Pancreas (tissue), 10 donors: ENCODE measurements at regions not wholly inside any gene's neighbourhood (a gene's known extent, or its start where the extent isn't known, plus 50 kb on each side); places are given as distances from the start of the nearest gene placed in this dataset.

Experiments used
- ATAC-seq, 4 donors: fragments of 200-7000 bp; cut with Tn5 transposase; one replicate each; pipeline versions ENCODE4 v1.8.0 to v1.9.1; 2020; ENCODE audit warnings: mild to moderate bottlenecking in 4 of 4, moderate library complexity in 4 of 4
- DNase-seq, 6 donors: peaks; one replicate each; pipeline ENCODE4 v3.0.0-alpha.2; 2020
- FAIRE-seq: peaks from 2 replicates; lab custom pipeline; 2012; peaks lifted over from hg19 to GRCh38; lab: Jason Lieb, UNC
- H3K27ac ChIP-seq, 4 donors: fragments of 200-600 bp; sonication (generic); 1 replicate in 3 of 4; 2 replicates in 1 of 4; pipeline versions ENCODE4 v1.5.0 to v1.8.0; 2020
- H3K27me3 ChIP-seq, 4 donors: fragments of 200-600 bp; one replicate each; pipeline ENCODE4 v1.8.0; 2021
- H3K36me3 ChIP-seq, 3 donors: fragments of 200-600 bp; sonication (generic) in 1 of 3; one replicate each; pipeline versions ENCODE4 v1.5.0 to v1.8.0; 2020 to 2021
- H3K4me1 ChIP-seq, 3 donors: fragments of 200-600 bp; one replicate each; pipeline ENCODE4 v1.8.0; 2021
- H3K4me3 ChIP-seq, 4 donors: fragments of 200-600 bp; sonication (generic) in 2 of 4; one replicate each; pipeline versions ENCODE4 v1.5.0 to v1.8.0; 2020 to 2021
- H3K9me3 ChIP-seq, 4 donors: fragments of 200-600 bp; one replicate each; pipeline ENCODE4 v1.8.0; 2021
- CTCF ChIP-seq, 4 donors: fragments of 200-600 bp; sonication (generic) in 3 of 4; IDR thresholded peaks; one replicate each; pipeline versions ENCODE4 v1.5.0 to v1.8.0; 2021; ENCODE audit warnings: antibody characterized with exemption in 4 of 4
- WGBS, 2 donors: extraction: QIAGEN DNeasy Blood & Tissue Kit; methylation state at CpG; one replicate each; pipeline ENCODE4 v1.1.7; 2013; 5-methylcytosine and 5-hydroxymethylcytosine counted together
- intact Hi-C, 3 donors: fragments of 100-400 bp; cut with DNase I; formaldehyde crosslinking; loops; one replicate each; pipeline versions ENCODE4 v1.11.1 to v1.14.2; 2022
- donor health status: healthy with polysubstance abuse.
- donor health status: DM: no; HTN: no; CAD: no; lungs with moderate emphysema.
- donor health status: DM: no; HTN: no; CAD: no.
- donor health status: control.
- donor health status: control.
- donor health status: Bipolar disorder and iron deficiency.
- donor health status: DM: yes; HTN: yes; CAD: no.
- donor health status: DM: no; HTN: no; CAD: no.
- donor health status: DM: no; HTN: no; CAD: no.
- donor health status: DM: yes; HTN: yes; CAD: no.

- no peak overlapping the region for H3K4me3 ChIP-seq
- H3K4me1 ChIP-seq: no peaks in the 10 kb centered on the region
- WGBS, 2 donors: 61 to 71% methylated on average over 3 of the region's 3 CpGs
- intact Hi-C loops: no loop called here
- no peak overlapping the region for H3K27ac ChIP-seq
- DNase-seq (no peak), FAIRE-seq (no peak), ATAC-seq (no peak)
- TF ChIP-seq CTCF (IDR thresholded peaks at IDR 0.05): no peak
- H3K27me3 ChIP-seq: no peaks in the 10 kb centered on the region
- no peaks in the 10 kb centered on the region for H3K36me3 ChIP-seq
- H3K9me3 ChIP-seq: no peaks in the 10 kb centered on the region
Measured at GRCh38 chr5:67451640-67452279, 255.2 kb upstream of the CD180 start.

GRCh38 chr5:67447732-67448131, 251.1 kb upstream of the CD180 start:
- DNase-seq (no peak), ATAC-seq (no peak), FAIRE-seq (no peak)
- Histone ChIP-seq H3K27me3 (no peaks in the 10 kb centered on the region), H3K4me3 (no peak overlapping the region), H3K4me1 (no peaks in the 10 kb centered on the region), H3K9me3 (no peaks in the 10 kb centered on the region), H3K36me3 (no peaks in the 10 kb centered on the region), H3K27ac (no peak overlapping the region)
- TF ChIP-seq CTCF (IDR thresholded peaks at IDR 0.05): no peak
- intact Hi-C loops: no loop called here

GRCh38 chr5:67437905-67438845, 241.6 kb upstream of the CD180 start:
- FAIRE-seq (no peak), ATAC-seq (no peak)

GRCh38 chr5:67435032-67435431, 238.4 kb upstream of the CD180 start:
- ATAC-seq (no peak), FAIRE-seq (no peak), DNase-seq (no peak)
- TF ChIP-seq CTCF (IDR thresholded peaks at IDR 0.05): no peak
- intact Hi-C loops: no loop called here
- Histone ChIP-seq H3K9me3 (no peaks in the 10 kb centered on the region), H3K27ac (no peak overlapping the region), H3K4me3 (no peak overlapping the region), H3K4me1 (no peaks in the 10 kb centered on the region), H3K36me3 (no peaks in the 10 kb centered on the region), H3K27me3 (no peaks in the 10 kb centered on the region)
- 66 to 82% methylated on average over 2 of the region's 2 CpGs for WGBS, 2 donors

More at GRCh38 chr5:67437905-67438845, 241.6 kb upstream of the CD180 start:
- Histone ChIP-seq H3K27ac (no peak overlapping the region), H3K9me3 (no peaks in the 10 kb centered on the region), H3K4me3 (no peak overlapping the region), H3K4me1 (no peaks in the 10 kb centered on the region), H3K36me3 (no peaks in the 10 kb centered on the region), H3K27me3 (no peaks in the 10 kb centered on the region)
- WGBS, 2 donors: 62% methylated on average over 6 of the region's 6 CpGs
- DNase-seq: no peak
- intact Hi-C loops: no loop called here
- no peak for TF ChIP-seq CTCF (IDR thresholded peaks at IDR 0.05)

GRCh38 chr5:67434466-67434865, 237.9 kb upstream of the CD180 start:
- FAIRE-seq (no peak), DNase-seq (no peak), ATAC-seq (no peak)
- no peak overlapping the region for H3K27ac ChIP-seq
- WGBS, 2 donors: 36 to 45% methylated on average over 4 of the region's 4 CpGs
- H3K4me3 ChIP-seq: no peak overlapping the region
- H3K9me3 ChIP-seq: no peaks in the 10 kb centered on the region
- H3K36me3 ChIP-seq: no peaks in the 10 kb centered on the region
- no peaks in the 10 kb centered on the region for H3K4me1 ChIP-seq
- TF ChIP-seq CTCF (IDR thresholded peaks at IDR 0.05): no peak
- intact Hi-C loops: no loop called here
- no peaks in the 10 kb centered on the region for H3K27me3 ChIP-seq
